ACHN (cell line): ENCODE measurements at regions not wholly inside any gene's neighbourhood (a gene's known extent, or its start where the extent isn't known, plus 50 kb on each side); places are given as distances from the start of the nearest gene placed in this dataset.
"Not testable (repeated sequence)": the region's sequence is repeated elsewhere in the genome, so short reads cannot be mapped to it uniquely, and the experiment has no call there.

Experiments used
- DNase-seq: peaks from one replicate; pipeline ENCODE4 v3.0.0-alpha.2; 2015
- in situ Hi-C: cut with HindIII; loops from 2 replicates; pipeline ENCODE4 v1.10.0; 2017; ENCODE audit warnings: low sequenced_read_pairs, low pct_ligation_motif_present, low pct_unique_long_range_greater_than_20kb

DNA sequence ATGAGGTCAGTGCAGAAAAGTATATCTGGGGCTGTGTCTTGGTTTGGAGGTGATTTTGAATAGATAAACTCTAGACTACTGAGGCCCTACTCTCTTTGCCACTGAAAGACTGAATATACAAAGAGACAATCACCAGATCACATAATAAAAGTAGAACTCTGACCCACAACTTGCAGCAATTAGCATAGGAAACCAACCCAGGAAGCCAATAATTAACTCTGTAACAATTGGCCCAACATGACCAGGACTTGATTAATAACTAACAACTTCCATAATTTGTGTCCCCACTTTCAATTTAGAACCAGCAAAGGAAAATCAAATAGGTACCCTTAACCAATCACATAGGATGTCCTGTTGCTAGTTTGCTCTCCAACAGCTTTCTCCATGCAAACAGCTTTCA lies 1104.9 kb upstream of the CELF4 start:
- DNase-seq, result no peak
- in situ Hi-C loops, result no loop called here

- no peak for DNase-seq
- in situ Hi-C loops, result no loop called here
Observed at GRCh38 chr18:38664929-38665328, 1099.3 kb upstream of the CELF4 start.

DNA sequence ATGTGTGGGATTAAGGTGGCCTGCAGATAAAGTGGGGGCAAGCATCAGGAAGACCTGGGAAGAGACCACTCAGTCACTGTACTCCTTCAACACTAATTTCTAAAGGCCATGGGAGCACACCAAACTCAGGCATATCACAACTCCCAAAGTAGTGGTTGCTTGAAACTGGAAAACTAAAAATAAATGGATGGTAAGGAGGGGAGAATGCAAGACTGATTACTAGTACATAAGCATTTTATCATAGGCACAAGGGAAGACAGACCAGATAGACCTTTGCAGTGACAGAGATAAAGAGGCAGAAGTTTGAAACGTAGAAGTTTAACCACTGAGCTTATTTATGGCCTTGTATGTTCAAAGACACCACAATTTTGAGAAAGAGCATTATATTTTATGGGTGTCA lies 1098.1 kb upstream of the CELF4 start:
- in situ Hi-C loops, result no loop called here
- DNase-seq, result no peak

DNA sequence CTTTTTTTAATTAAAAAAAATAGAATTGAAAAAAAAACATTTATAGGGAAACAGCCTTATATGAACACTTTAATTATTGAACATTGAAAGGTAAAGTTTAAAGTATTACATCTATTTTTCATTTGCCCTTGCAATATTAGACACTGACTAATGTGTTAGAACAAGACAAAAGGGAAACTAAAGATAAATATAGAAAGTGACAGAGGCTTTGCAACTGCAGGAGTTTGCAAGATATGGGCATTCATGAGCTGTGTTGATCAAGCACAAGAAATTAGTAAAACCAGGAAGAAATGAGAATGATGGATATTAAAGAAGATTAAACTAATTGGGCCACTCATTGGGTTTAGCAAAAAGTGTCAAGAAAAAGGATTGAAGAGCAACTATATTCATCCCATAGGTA lies 1097.7 kb upstream of the CELF4 start:
- DNase-seq, result no peak
- in situ Hi-C loops, result no loop called here

- in situ Hi-C loops, result no loop called here
- no peak for DNase-seq
Observed at GRCh38 chr18:38654946-38655345, 1089.3 kb upstream of the CELF4 start.

GRCh38 chr18:38651736-38652135 lies 1086.1 kb upstream of the CELF4 start:
- DNase-seq, result no peak
- in situ Hi-C loops, result no loop called here

- in situ Hi-C loops, result no loop called here
Observed at GRCh38 chr18:38648179-38648578, 1082.6 kb upstream of the CELF4 start.

DNA sequence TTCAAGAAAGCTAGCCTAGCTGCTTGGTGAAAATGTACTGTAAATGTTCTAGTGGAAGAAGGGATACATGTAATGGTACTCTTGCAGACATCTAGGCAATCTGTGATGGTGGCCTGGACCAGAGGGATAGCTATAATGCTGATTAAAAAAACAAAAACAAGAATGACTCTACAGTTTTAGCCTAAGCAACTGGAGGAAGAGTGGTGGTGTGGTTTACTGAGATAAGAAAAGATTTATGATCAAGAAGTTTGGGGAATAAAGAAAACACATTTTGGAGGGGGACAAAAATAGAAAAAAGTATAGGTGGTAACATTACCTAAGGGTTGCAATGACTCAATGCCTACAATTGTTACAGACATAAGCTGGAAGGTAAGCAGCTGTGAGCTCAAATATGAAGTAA lies 1080.7 kb upstream of the CELF4 start:
- no peak for DNase-seq
- in situ Hi-C loops, result no loop called here

More at GRCh38 chr18:38648179-38648578, 1082.6 kb upstream of the CELF4 start:
- DNase-seq, result no peak

DNA sequence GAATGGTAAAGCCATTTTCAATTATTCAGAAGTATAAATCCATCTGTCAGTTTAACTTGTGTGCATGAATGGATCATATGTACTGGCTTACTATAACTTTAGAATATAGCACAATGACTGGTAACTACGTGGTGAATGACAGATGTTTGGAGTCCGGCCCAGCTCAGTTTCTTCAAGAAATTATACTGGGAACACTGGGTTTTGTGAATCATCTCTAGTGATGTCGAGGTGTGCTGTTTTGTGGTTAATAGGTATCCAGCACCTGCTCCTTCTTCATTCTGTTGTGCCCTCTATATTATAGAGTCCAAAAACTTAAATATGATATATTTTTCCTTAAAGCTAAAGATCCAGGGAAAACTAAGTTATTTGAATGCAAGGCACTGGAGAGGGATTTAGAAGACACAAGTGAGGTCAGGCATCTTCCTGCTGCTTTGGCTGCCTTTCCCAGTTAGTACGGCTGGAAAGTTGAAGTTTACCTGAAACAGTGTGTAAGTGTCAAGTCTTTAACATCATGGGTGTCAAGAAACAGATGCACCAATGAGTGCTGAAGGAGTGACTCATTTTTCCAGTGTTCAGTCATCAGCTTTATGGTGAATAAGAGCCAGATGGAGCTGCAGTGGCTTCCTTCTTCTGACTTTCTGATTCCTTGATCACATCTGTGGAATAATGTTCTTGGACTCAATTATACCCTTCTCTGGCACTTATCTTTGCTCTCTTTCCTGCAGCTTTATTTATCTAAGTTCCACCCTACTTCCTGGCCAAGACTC lies 1079.5 kb upstream of the CELF4 start:
- in situ Hi-C loops, result no loop called here

DNA sequence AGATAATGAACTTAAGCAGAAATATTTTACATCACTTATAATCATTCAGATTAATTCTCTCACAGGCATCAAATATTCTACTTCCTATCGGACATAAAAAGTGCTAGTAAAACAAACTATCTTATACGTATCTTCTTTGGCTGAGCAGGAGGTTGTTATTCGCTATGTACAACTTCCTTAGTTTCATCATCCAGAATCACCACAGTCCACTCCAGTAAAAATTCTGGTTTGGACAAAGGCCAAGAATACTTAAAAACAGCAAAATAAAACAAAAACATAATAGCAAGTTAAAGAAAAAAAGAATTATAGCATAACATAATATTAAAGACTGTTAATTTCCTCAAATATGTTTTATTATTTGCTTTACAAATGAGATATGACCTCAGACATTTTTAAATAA lies 1077.1 kb upstream of the CELF4 start:
- no peak for DNase-seq
- in situ Hi-C loops, result no loop called here

More for the DNA sequence above, 1079.5 kb upstream of the CELF4 start:
- DNase-seq, result no peak

DNA sequence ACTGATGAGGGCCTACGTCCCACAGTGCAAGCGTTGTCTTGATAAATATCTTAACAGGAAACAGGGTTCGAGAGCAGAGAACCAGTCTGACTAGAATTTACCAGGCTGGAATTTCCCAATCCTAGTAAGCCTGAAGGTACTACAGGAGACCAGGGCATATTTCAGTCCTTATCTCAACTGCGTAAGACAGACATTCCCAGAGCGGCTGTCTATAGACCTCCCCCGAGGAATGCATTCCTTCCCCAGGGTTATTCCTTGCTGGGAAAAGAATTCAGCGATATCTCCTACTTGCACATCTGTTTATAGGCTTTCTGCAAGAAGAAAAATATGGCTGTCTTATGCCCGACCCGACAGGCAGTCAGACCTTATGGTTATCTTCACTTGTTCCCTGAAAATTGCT lies 1074.1 kb upstream of the CELF4 start:
- in situ Hi-C loops, DNase-seq: not testable (repeated sequence)

DNA sequence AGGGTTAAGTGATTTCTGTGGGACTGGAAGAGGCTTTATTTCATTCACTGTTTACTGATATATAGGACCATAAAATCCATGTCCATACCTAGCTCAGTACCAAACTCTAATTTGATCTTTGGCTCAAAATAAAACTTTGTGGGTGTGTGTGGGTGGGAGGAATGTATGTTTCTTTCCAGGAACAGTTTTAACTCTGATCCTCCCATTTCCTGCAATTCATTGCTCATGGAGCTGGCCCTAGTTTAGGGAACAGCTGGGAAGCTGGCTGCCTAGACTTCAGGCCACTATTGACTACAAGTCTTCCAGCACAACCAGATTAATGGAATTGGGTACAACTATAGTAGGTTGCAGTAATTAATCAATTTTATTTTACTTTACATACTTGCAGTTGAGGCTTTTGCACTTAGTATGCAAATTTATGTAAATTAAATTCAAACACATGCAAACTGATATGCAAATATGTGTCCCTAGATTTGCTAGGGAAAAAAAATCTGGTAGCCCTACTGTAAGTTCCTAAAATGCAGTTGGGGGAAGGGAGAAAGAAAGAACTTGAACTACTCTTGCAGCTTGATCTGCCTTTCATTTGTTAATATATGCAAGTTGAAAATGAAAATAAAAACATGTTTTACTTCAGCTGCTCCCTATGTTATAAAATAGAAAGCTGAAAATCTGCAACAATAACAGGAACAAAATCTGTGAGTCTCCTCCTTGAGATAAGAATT lies 1070.3 kb upstream of the CELF4 start:
- DNase-seq, result no peak
- in situ Hi-C loops, result no loop called here

DNA sequence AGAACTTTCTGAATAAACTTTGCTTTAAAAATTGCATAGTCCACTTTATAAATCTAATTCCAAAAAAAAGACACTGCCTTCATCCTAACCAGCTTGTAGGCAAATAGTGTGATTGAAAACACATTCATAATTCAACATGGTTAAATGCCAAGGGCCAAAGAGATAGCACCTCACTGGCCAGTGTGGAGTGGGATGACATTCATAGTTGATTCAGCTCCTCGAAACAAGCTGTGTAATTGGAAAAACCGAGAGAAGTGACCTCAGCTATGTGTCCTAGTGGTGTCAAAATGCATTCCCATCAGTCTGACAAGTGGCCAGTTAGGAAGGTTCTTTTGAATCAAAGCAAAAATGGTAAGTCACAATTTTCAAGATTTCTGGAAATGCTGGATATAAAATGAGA lies 1068.5 kb upstream of the CELF4 start:
- in situ Hi-C loops, result no loop called here

GRCh38 chr18:38633333-38633732 lies 1067.7 kb upstream of the CELF4 start:
- no peak for DNase-seq
- in situ Hi-C loops, result no loop called here

More for the DNA sequence above, 1068.5 kb upstream of the CELF4 start:
- no peak for DNase-seq

- DNase-seq, result no peak
Observed at GRCh38 chr18:38619129-38619528, 1053.5 kb upstream of the CELF4 start.

DNA sequence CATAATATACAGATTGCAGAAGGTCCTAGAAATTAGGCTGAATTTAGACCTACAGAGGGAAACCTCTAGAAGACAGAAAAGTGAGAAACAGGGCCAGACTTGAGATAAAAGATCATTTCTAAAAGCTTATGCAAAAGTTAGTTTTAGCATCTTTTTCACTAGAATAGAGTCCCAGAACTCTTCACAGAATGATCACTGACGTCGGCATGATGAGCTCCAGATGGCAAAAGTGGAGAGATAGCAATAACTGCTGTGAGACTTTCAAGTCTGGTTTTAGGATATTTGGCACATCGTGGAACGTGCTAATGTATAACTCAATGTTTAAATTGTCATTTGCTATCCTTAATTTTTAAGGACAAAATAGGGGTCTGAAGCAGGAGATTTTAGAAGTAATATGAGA lies 1050.7 kb upstream of the CELF4 start:
- DNase-seq, result no peak
- in situ Hi-C loops, result no loop called here

More at GRCh38 chr18:38619129-38619528, 1053.5 kb upstream of the CELF4 start:
- in situ Hi-C loops, result no loop called here

GRCh38 chr18:38612904-38613303 lies 1047.3 kb upstream of the CELF4 start:
- in situ Hi-C loops, result no loop called here
- DNase-seq, result no peak

- no peak for DNase-seq
- in situ Hi-C loops, result no loop called here
Observed at GRCh38 chr18:38611036-38611964, 1045.7 kb upstream of the CELF4 start.

DNA sequence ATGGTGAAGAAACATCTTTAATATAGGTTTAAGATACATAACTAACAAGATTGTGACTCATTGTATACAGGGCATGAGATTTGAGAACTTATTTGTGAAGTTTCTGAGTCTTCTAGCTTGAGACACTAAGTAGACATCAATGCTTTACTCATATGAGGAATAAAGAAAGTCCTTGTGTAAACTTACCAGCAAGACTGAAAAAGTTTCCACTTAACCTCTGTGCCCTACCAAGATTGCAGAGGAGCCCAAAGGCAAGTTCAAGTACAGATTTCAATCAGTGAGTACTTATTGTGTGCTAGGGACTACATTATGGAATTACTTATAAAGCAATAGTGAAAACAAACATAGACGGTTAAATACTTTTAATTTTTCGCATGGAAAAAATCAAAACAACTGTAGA lies 1041.2 kb upstream of the CELF4 start:
- no peak for DNase-seq
- in situ Hi-C loops, result no loop called here
